A549 (cell line): ENCODE measurements at regions not wholly inside any gene's neighbourhood (a gene's known extent, or its start where the extent isn't known, plus 50 kb on each side); places are given as distances from the start of the nearest gene placed in this dataset.

Experiments
- BHLHE40 ChIP-seq: IDR thresholded peaks from 2 replicates; pipeline ENCODE4 v1.6.1; 2012; ENCODE audit warnings: low read depth, low read length, inconsistent platforms
- POLR2A ChIP-seq: IDR thresholded peaks from 2 replicates; pipeline ENCODE4 v1.6.1; 2012; ENCODE audit warnings: mild to moderate bottlenecking, low read length
- RARB ChIP-seq: fragments of 250-450 bp; sonication (Bioruptor Pico); IDR thresholded peaks from 2 replicates; pipeline ENCODE4 v1.8.0; 2021; ENCODE audit warnings: mild to moderate bottlenecking, moderate library complexity
- RFX5 ChIP-seq: fragments of 450-650 bp; IDR thresholded peaks from 2 replicates; pipeline ENCODE4 v1.7.1; 2014; ENCODE audit warnings: antibody characterized with exemption, mild to moderate bottlenecking, moderate library complexity
- ZFP36 ChIP-seq: fragments of 450-650 bp; IDR thresholded peaks from 2 replicates; pipeline ENCODE4 v1.6.1; 2014; ENCODE audit warnings: borderline replicate concordance; ENCODE audit not compliant: partially characterized antibody
- ZSCAN20 ChIP-seq: fragments of 250-450 bp; sonication (Bioruptor Pico); IDR thresholded peaks from 2 replicates; pipeline ENCODE4 v1.8.0; 2022; ENCODE audit warnings: mild to moderate bottlenecking, moderate library complexity
- TF ChIP-seq, protein P1 (sequence below): IDR thresholded peaks from 2 replicates; pipeline ENCODE4 v1.6.1; 2012

DNA sequence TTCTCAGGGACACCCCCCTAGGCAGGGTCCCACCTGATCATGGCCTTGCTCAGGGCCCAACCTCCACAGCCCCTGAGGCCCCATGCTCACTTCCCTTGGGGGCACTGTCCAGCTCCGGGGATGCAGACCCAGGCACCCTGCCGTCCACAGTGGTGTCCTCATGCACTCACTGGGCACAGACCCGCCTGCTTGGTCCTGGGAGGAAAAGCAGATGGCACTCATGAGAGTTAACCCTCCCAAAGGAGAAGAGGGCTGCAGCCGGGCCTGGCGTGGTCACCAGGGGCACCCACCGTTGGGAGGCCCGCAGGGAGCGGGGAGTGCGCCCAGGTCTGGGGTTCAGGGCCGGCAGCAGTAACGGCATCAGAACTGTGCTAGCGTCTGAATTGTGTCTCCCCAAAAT lies 1270.9 kb downstream of the BRD1 start:
- no peak for TF ChIP-seq RARB (CRISPR knock-in tag)
- no peak for TF ChIP-seq ZFP36
- no peak for TF ChIP-seq POLR2A
- no peak for TF ChIP-seq BHLHE40
- TF ChIP-seq, protein P1, sequence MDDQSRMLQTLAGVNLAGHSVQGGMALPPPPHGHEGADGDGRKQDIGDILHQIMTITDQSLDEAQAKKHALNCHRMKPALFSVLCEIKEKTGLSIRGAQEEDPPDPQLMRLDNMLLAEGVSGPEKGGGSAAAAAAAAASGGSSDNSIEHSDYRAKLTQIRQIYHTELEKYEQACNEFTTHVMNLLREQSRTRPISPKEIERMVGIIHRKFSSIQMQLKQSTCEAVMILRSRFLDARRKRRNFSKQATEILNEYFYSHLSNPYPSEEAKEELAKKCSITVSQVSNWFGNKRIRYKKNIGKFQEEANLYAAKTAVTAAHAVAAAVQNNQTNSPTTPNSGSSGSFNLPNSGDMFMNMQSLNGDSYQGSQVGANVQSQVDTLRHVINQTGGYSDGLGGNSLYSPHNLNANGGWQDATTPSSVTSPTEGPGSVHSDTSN = no peak
- TF ChIP-seq ZSCAN20 (CRISPR knock-in tag) = no peak
- no peak for TF ChIP-seq RFX5
